ENCODE measurements at regions not wholly inside any gene's neighbourhood (a gene's known extent, or its start where the extent isn't known, plus 50 kb on each side); places are given as distances from the start of the nearest gene placed in this dataset.

DNA sequence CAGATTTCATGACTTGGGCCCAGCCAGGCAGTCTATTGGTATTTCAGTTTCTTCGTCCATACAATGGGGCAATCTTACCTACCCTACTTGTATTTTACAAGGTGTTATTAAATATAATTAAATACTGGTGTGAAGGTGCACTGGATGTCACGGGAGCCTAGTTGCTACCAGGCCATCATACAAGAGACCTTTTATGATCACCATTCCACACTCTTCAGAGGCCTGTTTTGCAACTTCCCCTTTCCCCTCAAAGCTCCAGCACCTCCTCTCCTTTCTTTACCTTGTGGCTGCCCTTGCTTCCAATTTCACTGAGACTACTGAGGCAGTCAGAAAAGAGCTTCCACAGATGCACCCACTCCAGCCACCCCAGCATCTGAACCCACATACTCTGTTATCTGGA, 93.8 kb upstream of the HELT start:
- H3K4me3 Mint-ChIP-seq = no peak overlapping the region
- no peaks in the 10 kb centered on the region for H3K27me3 Mint-ChIP-seq (ENCODE audit: low read depth)
- peaks cover 34% of the 10 kb centered on the region for H3K9me3 Mint-ChIP-seq
- TF ChIP-seq, protein P1, sequence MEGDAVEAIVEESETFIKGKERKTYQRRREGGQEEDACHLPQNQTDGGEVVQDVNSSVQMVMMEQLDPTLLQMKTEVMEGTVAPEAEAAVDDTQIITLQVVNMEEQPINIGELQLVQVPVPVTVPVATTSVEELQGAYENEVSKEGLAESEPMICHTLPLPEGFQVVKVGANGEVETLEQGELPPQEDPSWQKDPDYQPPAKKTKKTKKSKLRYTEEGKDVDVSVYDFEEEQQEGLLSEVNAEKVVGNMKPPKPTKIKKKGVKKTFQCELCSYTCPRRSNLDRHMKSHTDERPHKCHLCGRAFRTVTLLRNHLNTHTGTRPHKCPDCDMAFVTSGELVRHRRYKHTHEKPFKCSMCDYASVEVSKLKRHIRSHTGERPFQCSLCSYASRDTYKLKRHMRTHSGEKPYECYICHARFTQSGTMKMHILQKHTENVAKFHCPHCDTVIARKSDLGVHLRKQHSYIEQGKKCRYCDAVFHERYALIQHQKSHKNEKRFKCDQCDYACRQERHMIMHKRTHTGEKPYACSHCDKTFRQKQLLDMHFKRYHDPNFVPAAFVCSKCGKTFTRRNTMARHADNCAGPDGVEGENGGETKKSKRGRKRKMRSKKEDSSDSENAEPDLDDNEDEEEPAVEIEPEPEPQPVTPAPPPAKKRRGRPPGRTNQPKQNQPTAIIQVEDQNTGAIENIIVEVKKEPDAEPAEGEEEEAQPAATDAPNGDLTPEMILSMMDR (IDR thresholded peaks at IDR 0.05; ENCODE audit: unreplicated experiment) = no peak
- H3K27ac Mint-ChIP-seq = no peak overlapping the region
- DNase-seq (ENCODE audit: low spot score in 2 of 2, unreplicated experiment in 2 of 2) = no peak
- no peaks in the 10 kb centered on the region for H3K4me1 Mint-ChIP-seq
- H3K36me3 Mint-ChIP-seq = peaks cover 4% of the 10 kb centered on the region

DNA sequence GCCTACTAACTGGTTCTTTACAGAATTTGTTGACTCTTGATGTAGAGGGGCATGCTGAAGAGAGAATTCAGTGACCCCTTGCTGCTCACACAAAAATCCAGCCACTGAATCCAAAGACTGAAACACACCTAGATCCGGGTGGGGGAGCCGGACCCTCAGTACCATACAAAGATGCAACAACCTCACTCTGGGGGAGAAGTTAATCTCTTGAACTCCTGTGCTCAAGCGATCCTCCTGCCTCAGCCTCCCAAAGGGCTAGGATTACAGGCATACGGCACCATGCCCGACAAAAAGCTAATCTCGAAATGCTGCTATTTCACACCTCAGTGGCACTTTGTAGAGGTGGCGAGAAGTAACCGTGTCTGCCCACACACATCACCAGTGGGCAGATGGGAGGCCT, 88.8 kb upstream of the HELT start:
- Mint-ChIP-seq H3K27me3 (ENCODE audit: low read depth) (peaks cover 4% of the 10 kb centered on the region), H3K36me3 (peaks cover 4% of the 10 kb centered on the region), H3K9me3 (peaks cover 21% of the 10 kb centered on the region), H3K4me1 (no peaks in the 10 kb centered on the region), H3K4me3 (no peak overlapping the region), H3K27ac (no peak overlapping the region)
- no peak for DNase-seq (ENCODE audit: low spot score in 2 of 2, unreplicated experiment in 2 of 2)
- TF ChIP-seq, protein P1 (IDR thresholded peaks at IDR 0.05; ENCODE audit: unreplicated experiment) = no peak

- Mint-ChIP-seq H3K9me3 (peaks cover 21% of the 10 kb centered on the region), H3K4me1 (no peaks in the 10 kb centered on the region), H3K4me3 (no peak overlapping the region), H3K36me3 (peaks cover 4% of the 10 kb centered on the region), H3K27ac (no peak overlapping the region), H3K27me3 (ENCODE audit: low read depth) (peaks cover 4% of the 10 kb centered on the region)
- TF ChIP-seq, protein P1 (IDR thresholded peaks at IDR 0.05; ENCODE audit: unreplicated experiment) = no peak
- DNase-seq (ENCODE audit: low spot score in 2 of 2, unreplicated experiment in 2 of 2) = no peak
These were observed 88.3 kb upstream of the HELT start for GRCh38 chr4:184930026-184930425.

- Mint-ChIP-seq H3K27ac (no peak overlapping the region), H3K4me3 (no peak overlapping the region), H3K36me3 (peaks cover 4% of the 10 kb centered on the region), H3K27me3 (ENCODE audit: low read depth) (peaks cover 4% of the 10 kb centered on the region), H3K4me1 (peaks cover 4% of the 10 kb centered on the region), H3K9me3 (peaks cover 12% of the 10 kb centered on the region)
- DNase-seq (ENCODE audit: low spot score in 2 of 2, unreplicated experiment in 2 of 2) = no peak
- TF ChIP-seq, protein P1 (IDR thresholded peaks at IDR 0.05; ENCODE audit: unreplicated experiment) = no peak
These were observed 85.9 kb upstream of the HELT start for GRCh38 chr4:184932343-184932742.

DNA sequence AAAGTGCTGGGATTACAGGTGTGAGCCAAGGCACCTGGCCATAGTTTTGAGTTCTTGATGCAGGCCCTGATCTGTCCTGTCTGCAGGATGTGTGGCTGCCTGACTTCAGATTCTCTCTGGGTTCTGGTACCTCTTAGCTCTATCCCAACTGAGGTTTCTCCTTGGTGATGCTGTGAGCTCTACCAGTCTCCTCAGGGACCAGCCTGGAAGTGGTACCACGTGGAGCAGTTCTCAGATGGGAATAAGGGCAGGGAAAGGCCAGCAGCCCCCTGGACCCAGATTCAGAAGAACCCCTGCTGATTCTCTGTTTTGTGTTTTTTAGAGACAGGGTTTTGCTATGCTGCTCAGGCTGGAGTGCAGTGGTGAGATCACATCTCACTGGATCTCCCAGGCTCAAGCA, 85.0 kb upstream of the HELT start:
- peaks cover 4% of the 10 kb centered on the region for H3K27me3 Mint-ChIP-seq (ENCODE audit: low read depth)

More for the DNA sequence above, 85.0 kb upstream of the HELT start:
- no peak for DNase-seq (ENCODE audit: low spot score in 2 of 2, unreplicated experiment in 2 of 2)
- Mint-ChIP-seq H3K27ac (no peak overlapping the region), H3K9me3 (peaks cover 6% of the 10 kb centered on the region), H3K4me1 (peaks cover 10% of the 10 kb centered on the region), H3K4me3 (no peak overlapping the region), H3K36me3 (peaks cover 4% of the 10 kb centered on the region)
- TF ChIP-seq, protein P1 (IDR thresholded peaks at IDR 0.05; ENCODE audit: unreplicated experiment) = no peak

Measured in mesothelial cell of epicardium (in vitro differentiated cells).